Karpas-422 (cell line): ENCODE measurements at regions not wholly inside any gene's neighbourhood (a gene's known extent, or its start where the extent isn't known, plus 50 kb on each side); places are given as distances from the start of the nearest gene placed in this dataset.

ENCODE experiments used
- DNase-seq: peaks from one replicate; pipeline ENCODE4 v3.0.0-alpha.2; 2015
- H2AFZ ChIP-seq: fragments of 200-600 bp; sonication (generic); 2 replicates; pipeline ENCODE4 v1.6.1; 2014; ENCODE audit warnings: antibody characterized with exemption, low read length, mixed read lengths
- H3K27ac ChIP-seq: fragments of 200-600 bp; sonication (generic); 2 replicates; pipeline ENCODE4 v1.5.1; 2014; ENCODE audit warnings: mild to moderate bottlenecking, low read length, moderate library complexity
- H3K27me3 ChIP-seq: fragments of 200-600 bp; sonication (generic); 2 replicates; pipeline ENCODE4 v1.6.1; 2014; ENCODE audit warnings: low read length, mixed read lengths
- H3K36me3 ChIP-seq: fragments of 200-600 bp; sonication (generic); 2 replicates; pipeline ENCODE4 v1.6.1; 2014; ENCODE audit warnings: low read length, mixed read lengths; ENCODE audit not compliant: insufficient read depth
- H3K4me1 ChIP-seq: fragments of 200-600 bp; sonication (generic); 2 replicates; pipeline ENCODE4 v1.6.1; 2014; ENCODE audit warnings: mild to moderate bottlenecking, low read length, mixed read lengths
- H3K4me2 ChIP-seq: fragments of 200-600 bp; sonication (generic); 2 replicates; pipeline ENCODE4 v1.6.1; 2014; ENCODE audit warnings: low read length, low read depth, mild to moderate bottlenecking; ENCODE audit not compliant: poor library complexity, severe bottlenecking
- H3K4me3 ChIP-seq: fragments of 200-600 bp; sonication (generic); 2 replicates; pipeline ENCODE4 v1.5.1; 2014; ENCODE audit warnings: mild to moderate bottlenecking, antibody characterized with exemption, low read length, mixed read lengths
- H3K79me2 ChIP-seq: fragments of 200-600 bp; sonication (generic); 2 replicates; pipeline ENCODE4 v1.6.1; 2014; ENCODE audit warnings: mild to moderate bottlenecking, low read length, mixed read lengths
- H3K9ac ChIP-seq: fragments of 200-600 bp; sonication (generic); 2 replicates; pipeline ENCODE4 v1.6.0; 2014; ENCODE audit warnings: low read length
- H3K9me2 ChIP-seq: fragments of 200-600 bp; sonication (generic), shearing (Covaris generic); replicated peaks from 2 replicates; pipeline ENCODE4 v1.6.0; 2014; ENCODE audit warnings: mild to moderate bottlenecking, low read length, moderate library complexity; ENCODE audit not compliant: insufficient read depth
- H3K9me3 ChIP-seq: fragments of 300-700, 200-600 bp; sonication (generic); 2 replicates; pipeline ENCODE4 v1.6.1; 2014; ENCODE audit warnings: low read length, mixed read lengths
- H4K20me1 ChIP-seq: fragments of 200-600 bp; sonication (generic); 2 replicates; pipeline ENCODE4 v1.6.1; 2014; ENCODE audit warnings: mild to moderate bottlenecking, antibody characterized with exemption, low read length, low read depth; ENCODE audit not compliant: insufficient read depth

- Histone ChIP-seq H3K4me2 (no peak overlapping the region), H3K36me3 (no peaks in the 10 kb centered on the region), H3K4me3 (no peak overlapping the region), H3K27me3 (no peaks in the 10 kb centered on the region), H3K9ac (no peak overlapping the region), H3K9me2 (no peaks in the 10 kb centered on the region), H3K79me2 (no peaks in the 10 kb centered on the region), H4K20me1 (no peaks in the 10 kb centered on the region), H2AFZ (no peak overlapping the region), H3K4me1 (no peaks in the 10 kb centered on the region), H3K27ac (no peak overlapping the region), H3K9me3 (no peaks in the 10 kb centered on the region)
- DNase-seq = no peak
Measured at GRCh38 chr5:97365163-97365845, 182.3 kb upstream of the RIOK2 start.

GRCh38 chr5:97365918-97366317 is 182.9 kb upstream of the RIOK2 start:
- no peaks in the 10 kb centered on the region for H3K36me3 ChIP-seq
- H3K79me2 ChIP-seq = no peaks in the 10 kb centered on the region
- no peak overlapping the region for H2AFZ ChIP-seq
- no peak overlapping the region for H3K27ac ChIP-seq
- no peak for DNase-seq
- H3K4me3 ChIP-seq = no peak overlapping the region
- no peaks in the 10 kb centered on the region for H4K20me1 ChIP-seq
- no peaks in the 10 kb centered on the region for H3K27me3 ChIP-seq
- H3K9ac ChIP-seq = no peak overlapping the region
- no peaks in the 10 kb centered on the region for H3K9me2 ChIP-seq
- H3K9me3 ChIP-seq = no peaks in the 10 kb centered on the region
- no peaks in the 10 kb centered on the region for H3K4me1 ChIP-seq
- no peak overlapping the region for H3K4me2 ChIP-seq

GRCh38 chr5:97375959-97376358 is 192.9 kb upstream of the RIOK2 start:
- H3K9ac ChIP-seq = no peak overlapping the region
- no peaks in the 10 kb centered on the region for H3K27me3 ChIP-seq

GRCh38 chr5:97377582-97377981 is 194.5 kb upstream of the RIOK2 start:
- H3K4me1 ChIP-seq = no peaks in the 10 kb centered on the region
- no peak overlapping the region for H3K4me2 ChIP-seq
- H3K27me3 ChIP-seq = no peaks in the 10 kb centered on the region
- no peak for DNase-seq
- H3K9ac ChIP-seq = no peak overlapping the region
- no peak overlapping the region for H3K27ac ChIP-seq
- H3K9me2 ChIP-seq = no peaks in the 10 kb centered on the region
- no peaks in the 10 kb centered on the region for H4K20me1 ChIP-seq
- no peaks in the 10 kb centered on the region for H3K9me3 ChIP-seq
- no peaks in the 10 kb centered on the region for H3K36me3 ChIP-seq
- no peak overlapping the region for H2AFZ ChIP-seq
- H3K4me3 ChIP-seq = no peak overlapping the region
- H3K79me2 ChIP-seq = no peaks in the 10 kb centered on the region

More at GRCh38 chr5:97375959-97376358, 192.9 kb upstream of the RIOK2 start:
- no peak overlapping the region for H3K27ac ChIP-seq
- no peak for DNase-seq
- H3K4me2 ChIP-seq = no peak overlapping the region
- no peaks in the 10 kb centered on the region for H3K36me3 ChIP-seq
- no peaks in the 10 kb centered on the region for H4K20me1 ChIP-seq
- H3K9me2 ChIP-seq = no peaks in the 10 kb centered on the region
- H3K79me2 ChIP-seq = no peaks in the 10 kb centered on the region
- H3K4me1 ChIP-seq = no peaks in the 10 kb centered on the region
- H2AFZ ChIP-seq = no peak overlapping the region
- no peak overlapping the region for H3K4me3 ChIP-seq
- H3K9me3 ChIP-seq = no peaks in the 10 kb centered on the region

GRCh38 chr5:97383996-97384395 is 200.9 kb upstream of the RIOK2 start:
- H3K27ac ChIP-seq = no peak overlapping the region
- DNase-seq = no peak
- H3K27me3 ChIP-seq = no peaks in the 10 kb centered on the region
- H3K9me2 ChIP-seq = no peaks in the 10 kb centered on the region
- H3K79me2 ChIP-seq = no peaks in the 10 kb centered on the region
- H2AFZ ChIP-seq = no peak overlapping the region
- no peak overlapping the region for H3K4me3 ChIP-seq
- H4K20me1 ChIP-seq = no peaks in the 10 kb centered on the region
- H3K4me1 ChIP-seq = no peaks in the 10 kb centered on the region
- H3K9me3 ChIP-seq = no peaks in the 10 kb centered on the region
- H3K9ac ChIP-seq = no peak overlapping the region
- no peak overlapping the region for H3K4me2 ChIP-seq
- H3K36me3 ChIP-seq = no peaks in the 10 kb centered on the region

- Histone ChIP-seq H3K79me2 (no peaks in the 10 kb centered on the region), H3K9ac (no peak overlapping the region), H3K27me3 (no peaks in the 10 kb centered on the region), H3K27ac (no peak overlapping the region), H3K9me3 (no peaks in the 10 kb centered on the region), H3K4me1 (no peaks in the 10 kb centered on the region), H3K9me2 (no peaks in the 10 kb centered on the region), H3K36me3 (no peaks in the 10 kb centered on the region), H3K4me3 (no peak overlapping the region), H2AFZ (no peak overlapping the region), H3K4me2 (no peak overlapping the region), H4K20me1 (no peaks in the 10 kb centered on the region)
- no peak for DNase-seq
Measured at GRCh38 chr5:97388794-97389193, 205.7 kb upstream of the RIOK2 start.

GRCh38 chr5:97400537-97400936 is 217.5 kb upstream of the RIOK2 start:
- no peaks in the 10 kb centered on the region for H3K4me1 ChIP-seq
- H3K9ac ChIP-seq = no peak overlapping the region
- no peak for DNase-seq
- H3K9me3 ChIP-seq = no peaks in the 10 kb centered on the region
- no peaks in the 10 kb centered on the region for H3K9me2 ChIP-seq
- H3K36me3 ChIP-seq = no peaks in the 10 kb centered on the region
- H3K27me3 ChIP-seq = no peaks in the 10 kb centered on the region
- no peaks in the 10 kb centered on the region for H3K79me2 ChIP-seq
- H3K4me2 ChIP-seq = no peak overlapping the region
- H3K4me3 ChIP-seq = no peak overlapping the region
- H2AFZ ChIP-seq = no peak overlapping the region
- no peaks in the 10 kb centered on the region for H4K20me1 ChIP-seq
- no peak overlapping the region for H3K27ac ChIP-seq

GRCh38 chr5:97405941-97406340 is 222.9 kb upstream of the RIOK2 start:
- Histone ChIP-seq H3K27me3 (no peaks in the 10 kb centered on the region), H3K9me2 (no peaks in the 10 kb centered on the region), H3K9ac (no peak overlapping the region), H3K4me3 (no peak overlapping the region), H3K4me1 (no peaks in the 10 kb centered on the region), H3K9me3 (no peaks in the 10 kb centered on the region), H3K36me3 (no peaks in the 10 kb centered on the region), H2AFZ (no peak overlapping the region), H3K27ac (no peak overlapping the region), H3K4me2 (no peak overlapping the region), H3K79me2 (no peaks in the 10 kb centered on the region), H4K20me1 (no peaks in the 10 kb centered on the region)
- DNase-seq = no peak
